Stimulated activated CD4-positive, alpha-beta T cell treated with anti-CD3 and anti-CD28 coated beads, Interleukin-12 subunit alpha, Interleukin-12 subunit beta, amount 100 ng/mL, for 4 hours (primary cell): ENCODE measurements at regions not wholly inside any gene's neighbourhood (a gene's known extent, or its start where the extent isn't known, plus 50 kb on each side); places are given as distances from the start of the nearest gene placed in this dataset.

Experiments
- DNase-seq: peaks from one replicate; pipeline ENCODE4 v3.0.0-alpha.2; 2020

- DNase-seq, result no peak
Measured at GRCh38 chr6:6704103-6705060, 115.9 kb downstream of the LY86 start.

- no peak for DNase-seq
Measured at GRCh38 chr6:6705061-6705425, 116.5 kb downstream of the LY86 start.

- DNase-seq, result no peak
Measured at GRCh38 chr6:6705915-6706675, 117.6 kb downstream of the LY86 start.

GRCh38 chr6:6707143-6707542, 118.6 kb downstream of the LY86 start:
- DNase-seq, result no peak

GRCh38 chr6:6709106-6709505, 120.6 kb downstream of the LY86 start:
- no peak for DNase-seq

- DNase-seq, result no peak
Measured at GRCh38 chr6:6711031-6711785, 122.7 kb downstream of the LY86 start.

GRCh38 chr6:6711832-6712448, 123.4 kb downstream of the LY86 start:
- no peak for DNase-seq

GRCh38 chr6:6712449-6713403, 124.2 kb downstream of the LY86 start:
- DNase-seq, result no peak

GRCh38 chr6:6713657-6714056, 125.1 kb downstream of the LY86 start:
- DNase-seq, result no peak

GRCh38 chr6:6714118-6714897, 125.8 kb downstream of the LY86 start:
- DNase-seq, result no peak

- DNase-seq, result no peak
Measured at GRCh38 chr6:6714953-6715352, 126.4 kb downstream of the LY86 start.

- no peak for DNase-seq
Measured at GRCh38 chr6:6715465-6715864, 126.9 kb downstream of the LY86 start.

GRCh38 chr6:6716998-6717763, 128.7 kb downstream of the LY86 start:
- no peak for DNase-seq

GRCh38 chr6:6717953-6718352, 129.4 kb downstream of the LY86 start:
- DNase-seq, result no peak

GRCh38 chr6:6721606-6722005, 133.1 kb downstream of the LY86 start:
- DNase-seq, result no peak

- DNase-seq, result no peak
Measured at GRCh38 chr6:6722195-6722594, 133.7 kb downstream of the LY86 start.

GRCh38 chr6:6723361-6723760, 134.8 kb downstream of the LY86 start:
- DNase-seq, result no peak

GRCh38 chr6:6723921-6724538, 135.5 kb downstream of the LY86 start:
- no peak for DNase-seq
